NOMO-1 (cell line): ENCODE measurements at regions not wholly inside any gene's neighbourhood (a gene's known extent, or its start where the extent isn't known, plus 50 kb on each side); places are given as distances from the start of the nearest gene placed in this dataset.
"Not testable (repeated sequence)": the region's sequence is repeated elsewhere in the genome, so short reads cannot be mapped to it uniquely, and the experiment has no call there.

ENCODE experiments used
- DNase-seq, 2 experiments: peaks; one replicate each; lab custom pipeline; 2025; ENCODE audit not compliant: unreplicated experiment in 2 of 2; lab: John Stamatoyannopoulos, UW

DNA sequence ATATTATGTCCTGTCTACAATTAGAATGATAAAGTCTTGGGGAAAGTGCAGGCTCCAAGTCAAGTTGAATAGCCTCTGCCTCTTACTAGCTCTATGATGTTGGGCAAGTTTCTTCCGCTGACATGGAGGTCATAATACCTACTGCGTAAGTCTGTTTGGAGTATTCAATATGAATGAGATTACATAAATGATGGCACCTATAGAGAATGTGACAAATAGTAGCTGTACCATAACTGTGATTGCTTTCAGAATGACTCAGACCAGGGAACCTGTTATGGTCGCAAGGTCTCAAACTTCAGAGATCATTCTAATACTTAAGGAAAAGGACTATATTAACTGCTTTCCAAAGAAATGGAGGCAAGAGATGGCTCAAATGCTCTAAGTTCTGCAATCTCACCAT, 94.0 kb upstream of the ABCA1 start:
- DNase-seq, result no peak

DNA sequence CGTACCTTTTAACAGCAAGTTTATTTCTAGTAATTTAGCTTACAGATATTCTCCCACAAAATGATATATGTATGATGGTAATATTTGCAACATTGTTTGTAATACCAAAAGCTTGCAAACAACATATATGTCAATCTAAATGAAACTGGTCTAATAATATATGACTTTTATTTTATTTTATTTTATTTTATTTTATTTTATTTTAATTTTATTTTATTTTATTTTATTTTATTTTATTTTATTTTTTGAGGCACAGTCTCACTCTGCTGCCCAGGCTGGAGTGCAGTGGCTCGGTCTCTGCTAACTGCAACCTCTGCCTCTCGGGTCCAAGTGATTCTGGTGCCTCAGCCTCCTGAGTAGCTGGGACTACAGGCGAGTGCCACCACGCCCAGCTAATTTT, 94.6 kb upstream of the ABCA1 start:
- DNase-seq, result not testable (repeated sequence)

DNA sequence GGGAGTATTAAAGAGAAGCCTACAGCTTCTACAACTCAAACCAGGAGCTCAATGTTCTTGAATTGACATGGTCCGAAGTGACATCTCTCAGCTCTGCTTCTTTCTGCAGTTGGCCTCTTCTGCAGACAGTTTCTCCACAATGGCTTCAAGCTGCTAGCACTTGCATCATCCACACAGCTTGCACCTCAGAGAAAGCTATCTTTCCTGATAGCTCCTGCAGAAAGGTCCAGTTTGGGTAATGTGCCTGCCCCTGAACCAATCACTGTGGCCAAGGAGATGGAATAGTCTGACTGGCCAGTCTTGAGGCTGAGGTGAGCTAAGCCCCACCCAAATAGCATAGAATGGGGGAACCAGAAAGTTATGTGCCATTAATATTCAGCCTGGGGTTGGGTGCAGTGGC, 95.8 kb upstream of the ABCA1 start:
- no peak for DNase-seq

DNA sequence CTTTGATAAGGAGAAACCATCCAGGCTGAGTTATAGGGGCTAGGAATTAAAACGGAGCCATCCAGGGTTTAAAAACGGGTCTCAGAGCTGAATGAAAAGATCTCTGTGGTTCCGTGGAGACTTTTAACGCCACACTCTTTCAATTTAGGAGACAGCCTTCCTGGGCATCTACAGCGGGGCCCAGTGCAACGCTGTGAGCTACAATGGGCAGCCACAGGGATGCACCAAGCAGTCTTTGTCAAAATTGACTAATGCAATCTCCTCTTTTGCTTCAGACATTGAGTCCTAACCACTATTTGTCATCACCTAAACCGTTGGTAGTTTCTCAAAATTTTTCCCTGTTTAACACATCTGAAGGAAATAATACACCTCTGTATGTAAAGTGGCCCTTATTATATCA, 96.6 kb upstream of the ABCA1 start:
- no peak for DNase-seq

DNA sequence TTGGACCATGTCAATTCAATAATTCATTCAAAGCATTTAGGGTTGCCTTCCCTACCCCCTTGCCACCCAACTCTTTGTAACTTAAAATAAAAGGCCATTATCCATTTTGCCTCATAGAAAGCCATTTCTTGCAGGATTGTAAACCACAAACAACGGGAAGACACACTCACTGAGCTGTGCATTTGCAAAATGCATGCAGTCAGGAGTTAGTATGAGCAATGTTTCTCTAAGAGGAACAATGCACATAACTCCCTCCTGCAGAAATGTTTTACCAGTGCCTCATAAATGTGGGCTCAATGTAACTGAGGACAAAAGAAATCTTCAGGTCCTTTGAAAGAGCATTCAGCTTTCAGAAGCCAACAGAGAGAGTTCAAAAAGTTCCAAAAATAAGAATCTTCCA, 98.5 kb upstream of the ABCA1 start:
- DNase-seq, result no peak

DNA sequence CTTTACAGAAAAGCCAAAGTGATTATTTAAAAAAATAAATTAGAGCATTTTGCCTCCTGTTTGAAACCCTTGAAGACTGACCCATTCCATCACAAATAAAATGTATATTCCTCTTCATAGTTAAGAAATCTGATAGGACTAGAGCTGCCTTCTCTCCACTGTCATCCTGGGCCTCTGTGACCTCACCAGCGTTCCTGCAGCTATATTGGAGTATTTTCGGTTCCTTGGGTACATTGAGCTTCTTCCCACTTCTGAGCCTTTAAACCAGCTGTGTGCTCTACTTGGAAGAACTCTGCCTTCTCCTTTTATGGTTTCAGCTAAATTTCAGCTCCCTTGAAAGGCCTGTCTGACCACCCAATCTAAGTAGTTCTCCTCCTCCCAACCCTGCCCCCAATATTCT, 99.1 kb upstream of the ABCA1 start:
- no peak for DNase-seq

DNA sequence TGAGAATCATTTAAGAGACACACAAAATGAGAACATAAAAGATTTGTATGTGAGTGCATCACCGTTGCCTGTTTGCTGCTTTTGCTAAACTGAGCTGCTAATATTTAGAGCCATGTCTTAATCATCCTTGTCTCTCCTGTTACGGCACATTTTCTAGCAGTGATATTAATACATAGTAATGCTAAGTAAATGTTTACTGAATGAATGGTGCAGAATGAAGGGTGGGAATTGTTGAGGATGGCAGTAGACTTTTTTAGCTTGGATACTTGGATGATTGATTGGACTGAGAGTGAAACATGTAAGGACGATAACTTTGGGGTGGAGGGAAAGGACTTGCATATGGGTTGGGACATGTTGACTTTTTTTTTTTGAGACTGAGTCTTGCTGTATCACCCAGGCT, 102.3 kb upstream of the ABCA1 start:
- DNase-seq, result no peak

DNA sequence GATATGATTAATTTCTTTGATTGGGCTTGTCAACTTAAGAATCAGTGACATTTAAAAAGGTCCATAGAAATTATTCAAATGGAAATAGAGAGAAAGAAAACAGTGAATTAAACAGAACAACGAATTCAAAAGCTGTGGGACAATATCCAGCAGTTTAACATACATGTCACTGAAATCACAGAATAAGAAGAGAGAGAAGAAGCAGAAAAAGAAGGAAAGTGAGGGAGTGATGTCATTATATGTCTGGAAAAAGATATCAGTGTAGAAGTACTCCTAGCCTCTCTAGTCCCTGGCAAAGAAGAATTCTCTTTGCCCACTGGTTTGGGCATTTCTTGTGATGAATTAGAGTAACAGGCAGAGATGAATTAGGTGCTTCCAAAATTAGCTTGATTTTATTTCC, 109.2 kb upstream of the ABCA1 start:
- DNase-seq, result no peak

DNA sequence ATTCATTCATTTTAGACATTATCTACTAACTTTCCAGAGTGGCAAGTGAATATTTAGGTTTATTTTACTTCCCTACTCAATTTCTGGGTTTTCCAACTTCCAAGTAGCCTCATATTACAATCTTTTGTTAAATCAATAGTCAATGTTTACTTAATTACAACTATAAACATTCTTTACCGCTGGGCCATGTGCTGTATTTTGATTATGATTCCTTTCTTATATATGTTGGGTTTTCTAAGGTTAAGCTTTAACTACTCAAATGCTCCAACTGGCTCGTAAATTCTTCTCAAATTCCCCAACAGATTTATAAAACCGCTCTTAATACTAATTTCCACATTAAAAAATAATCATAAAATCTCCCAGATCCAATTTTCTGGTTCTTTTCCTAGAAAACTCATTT, 110.1 kb upstream of the ABCA1 start:
- DNase-seq, result no peak

DNA sequence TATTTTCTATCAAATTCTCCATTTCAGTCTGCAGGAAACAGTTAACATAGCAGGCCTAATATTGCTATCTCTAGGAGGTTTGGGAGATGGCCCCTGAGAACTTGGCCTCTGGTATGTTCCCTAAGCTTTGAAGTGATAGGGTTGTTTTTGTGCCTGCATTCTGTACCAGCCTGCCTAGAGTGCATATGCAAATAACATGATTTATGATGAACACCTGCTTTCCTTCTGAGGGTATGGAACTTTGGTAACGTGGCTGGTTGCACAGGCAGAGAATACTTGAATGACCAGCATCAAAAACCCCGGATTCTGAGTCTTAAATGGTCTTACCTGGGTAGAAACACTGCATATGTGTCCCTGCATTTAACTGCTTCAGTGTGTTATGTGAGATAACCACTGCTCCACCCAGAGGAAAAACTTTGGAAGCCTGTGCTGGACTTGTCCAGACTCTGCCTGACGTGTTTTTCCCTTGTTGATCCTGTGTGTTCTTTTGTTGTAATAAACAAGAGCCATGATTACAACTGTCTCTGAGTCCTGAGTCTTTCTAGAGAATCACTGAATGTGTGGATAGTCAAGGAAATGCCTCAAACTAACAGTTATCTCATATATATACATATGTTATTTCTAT, 111.3 kb upstream of the ABCA1 start:
- DNase-seq, result no peak

DNA sequence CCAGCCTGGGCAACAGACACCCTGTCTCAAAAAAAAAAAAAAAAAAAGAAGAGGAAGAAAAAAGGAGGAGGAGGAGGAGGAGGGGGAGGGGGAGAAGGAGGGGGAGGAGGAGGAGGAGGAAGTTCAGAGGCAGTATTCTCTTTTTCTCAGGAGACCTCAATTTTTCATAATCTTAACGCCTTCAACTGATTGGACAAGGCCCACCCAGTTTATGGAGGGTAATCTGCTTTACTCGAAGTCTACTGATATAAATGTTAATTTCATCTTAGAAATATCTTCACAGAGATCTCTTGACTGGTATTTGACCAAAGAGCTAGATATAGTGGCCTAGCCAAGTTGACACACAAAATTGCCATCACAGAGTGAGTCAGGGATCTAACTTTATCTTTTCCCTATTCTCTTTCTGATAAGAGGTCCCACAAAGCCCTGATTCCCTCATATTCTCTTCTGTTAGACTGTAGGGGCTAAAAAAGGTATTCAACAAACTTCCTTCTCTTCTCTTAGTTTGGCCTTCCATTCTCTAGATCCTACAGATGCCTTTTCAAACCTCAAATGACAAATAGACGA, 115.5 kb upstream of the ABCA1 start:
- no peak for DNase-seq

DNA sequence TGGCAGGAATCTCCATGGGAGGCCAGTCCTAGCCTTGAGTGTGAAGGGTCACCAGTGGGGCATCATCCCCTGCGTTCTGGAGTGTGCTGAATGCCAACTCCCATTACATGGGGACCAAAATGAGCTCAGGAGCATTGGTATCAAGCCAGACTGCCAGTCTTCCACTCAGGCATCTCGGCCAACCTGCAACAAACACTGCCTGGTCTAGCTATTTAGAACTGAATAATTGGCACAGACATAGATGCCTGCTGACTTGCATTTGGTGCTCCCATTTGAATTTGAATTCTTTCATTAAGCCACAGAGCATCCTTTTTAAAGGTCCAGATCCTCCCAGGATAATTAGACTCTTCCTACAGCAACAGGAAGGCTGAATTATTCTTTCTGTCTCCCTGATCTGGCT, 116.6 kb upstream of the ABCA1 start:
- no peak for DNase-seq

DNA sequence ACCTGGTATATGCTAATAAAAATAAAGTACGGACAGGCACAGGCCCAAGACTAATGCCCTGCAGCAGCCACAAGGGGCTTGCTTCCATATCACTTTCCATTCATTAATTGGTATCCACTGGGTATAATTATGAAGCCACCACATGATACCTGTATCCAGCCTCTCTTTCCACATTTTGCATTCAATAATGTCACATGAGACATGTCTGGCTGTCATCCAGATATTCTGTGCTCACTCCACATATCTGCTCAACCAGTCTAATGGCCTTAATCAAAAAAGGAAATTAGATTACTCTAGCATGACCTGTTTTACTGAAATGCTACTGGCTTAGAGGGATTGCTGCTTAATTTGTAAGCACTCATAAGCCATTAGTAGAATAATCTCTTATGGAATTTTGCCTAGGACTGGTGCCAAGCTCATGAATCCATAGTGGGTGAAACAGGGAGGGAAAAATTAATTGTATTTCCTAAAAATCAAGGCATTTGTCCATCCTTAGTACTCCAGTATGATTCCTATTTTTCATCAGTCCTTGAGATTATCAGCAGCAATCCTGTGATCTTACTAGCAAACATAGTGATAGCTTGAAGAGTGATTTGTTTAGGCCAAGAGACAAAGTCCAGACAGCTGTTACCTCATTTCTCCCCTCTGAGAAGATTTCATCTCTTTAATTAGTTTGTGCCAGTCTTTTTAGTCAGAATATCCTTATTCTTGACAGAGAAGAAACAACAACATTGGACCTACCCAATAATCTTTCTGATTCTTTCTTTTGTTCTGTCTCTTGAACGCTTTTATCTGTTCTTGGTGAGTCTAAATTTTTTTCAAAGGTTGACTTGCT, 119.2 kb upstream of the ABCA1 start:
- no peak for DNase-seq

DNA sequence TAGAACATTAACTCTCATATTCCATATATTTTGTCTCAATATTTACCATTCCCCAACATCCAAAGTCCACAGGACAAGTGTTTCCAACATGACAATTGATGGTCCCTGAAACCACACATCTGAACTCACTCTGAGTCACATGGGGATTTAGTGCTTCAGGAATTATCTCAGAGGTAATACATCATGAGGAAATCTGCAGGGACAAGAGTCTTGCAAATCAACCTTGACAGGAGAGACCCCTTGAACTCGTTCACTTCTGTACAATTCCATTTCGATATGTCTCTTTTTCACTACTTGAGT, 119.7 kb upstream of the ABCA1 start:
- DNase-seq, result no peak

DNA sequence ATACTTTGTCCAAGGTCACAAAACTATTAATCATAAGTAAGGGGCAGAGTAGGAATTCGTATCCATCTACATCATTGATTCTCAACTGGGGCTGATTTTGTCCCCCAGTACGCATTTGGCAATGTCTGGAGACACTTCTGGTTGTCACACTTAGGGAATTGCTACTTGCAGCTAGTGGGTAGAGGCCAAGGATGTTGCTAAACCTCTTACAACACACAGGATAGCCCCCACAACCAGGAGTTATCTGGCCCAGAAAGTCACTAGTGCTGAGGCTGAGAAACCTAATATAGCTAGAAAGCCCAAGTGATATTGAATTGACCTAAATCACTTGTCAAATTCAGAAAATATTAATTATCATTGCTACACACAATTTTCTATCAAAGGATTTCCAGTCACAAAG, 120.4 kb upstream of the ABCA1 start:
- DNase-seq, result no peak

DNA sequence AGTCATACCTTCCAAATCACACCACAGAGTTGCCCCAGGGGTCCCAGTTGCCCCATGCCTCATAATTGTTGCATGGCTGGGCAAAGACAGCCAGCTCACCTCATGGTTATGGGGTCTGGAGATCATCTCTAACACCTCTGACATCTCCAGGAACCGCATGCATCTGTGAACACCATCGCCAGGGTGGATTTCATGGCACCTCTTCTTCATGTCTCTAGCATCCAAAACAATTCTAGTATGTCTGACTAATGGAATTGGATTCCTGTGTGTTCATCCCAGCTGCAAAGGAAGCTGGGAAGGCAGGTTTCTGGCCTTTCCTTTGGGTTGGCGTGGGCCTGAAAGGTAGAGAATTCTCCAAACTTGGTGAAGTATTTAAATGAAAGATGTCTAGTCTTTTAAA, 122.3 kb upstream of the ABCA1 start:
- DNase-seq, result no peak

DNA sequence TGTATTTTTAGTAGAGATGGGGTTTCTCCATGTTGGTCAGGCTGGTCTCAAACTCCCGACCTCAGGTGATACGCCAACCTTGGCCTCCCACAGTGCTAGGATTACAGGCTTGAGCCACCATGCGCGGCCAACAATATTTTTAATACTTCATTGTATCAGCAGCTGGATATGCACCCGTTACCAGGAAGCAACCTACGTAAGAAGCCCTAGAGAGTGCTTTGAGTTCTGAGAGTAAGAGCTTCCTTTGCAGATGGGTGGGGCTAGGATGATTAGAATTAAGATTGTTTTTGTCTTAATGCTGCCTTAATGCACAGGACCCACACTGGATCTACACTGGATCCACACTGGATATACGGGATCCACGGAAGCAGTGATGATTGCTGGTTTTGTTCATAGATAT, 123.9 kb upstream of the ABCA1 start:
- no peak for DNase-seq

DNA sequence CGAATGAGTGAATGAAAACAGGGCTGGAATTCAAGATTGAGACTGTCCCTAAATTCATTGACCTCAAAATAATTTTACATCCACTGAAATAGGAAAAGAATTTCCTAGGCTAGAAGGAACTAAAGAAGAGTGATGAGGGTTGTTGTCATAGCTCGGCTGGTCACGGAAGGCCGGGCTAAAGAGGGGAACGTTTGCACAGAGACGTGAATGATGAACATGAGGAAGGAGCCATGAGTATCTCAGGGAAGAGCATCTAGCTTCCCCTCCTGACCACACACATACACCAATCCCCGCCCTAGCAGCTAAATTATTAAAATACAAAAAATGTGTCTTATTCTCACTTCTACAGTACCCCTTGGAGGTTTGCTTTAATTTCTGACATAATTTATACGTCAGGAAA, 124.4 kb upstream of the ABCA1 start:
- peak in 1 of 2 experiments; percentile 20 for DNase-seq

DNA sequence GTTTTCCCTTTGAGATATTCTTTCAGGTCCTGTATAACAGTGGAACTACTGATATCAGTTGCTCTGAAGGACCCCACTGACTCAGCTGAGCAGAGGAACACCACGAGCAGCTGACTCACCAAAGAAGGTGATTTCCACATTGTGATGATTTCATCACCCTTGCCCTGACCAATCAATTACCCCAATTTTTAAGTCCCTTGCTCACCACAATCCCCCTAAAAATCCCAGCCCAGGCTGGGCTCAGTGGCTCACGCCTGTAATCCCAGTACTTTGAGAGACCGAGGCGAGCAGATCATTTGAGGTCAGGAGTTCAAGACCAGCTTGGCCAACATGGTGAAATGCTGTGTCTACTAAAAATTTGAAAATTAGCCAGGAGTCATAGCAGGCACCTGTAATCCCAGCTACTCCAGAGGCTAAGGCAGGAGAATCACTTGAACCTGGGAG, 125.3 kb upstream of the ABCA1 start:
- peak; percentile 62 to 78 for DNase-seq

DNA sequence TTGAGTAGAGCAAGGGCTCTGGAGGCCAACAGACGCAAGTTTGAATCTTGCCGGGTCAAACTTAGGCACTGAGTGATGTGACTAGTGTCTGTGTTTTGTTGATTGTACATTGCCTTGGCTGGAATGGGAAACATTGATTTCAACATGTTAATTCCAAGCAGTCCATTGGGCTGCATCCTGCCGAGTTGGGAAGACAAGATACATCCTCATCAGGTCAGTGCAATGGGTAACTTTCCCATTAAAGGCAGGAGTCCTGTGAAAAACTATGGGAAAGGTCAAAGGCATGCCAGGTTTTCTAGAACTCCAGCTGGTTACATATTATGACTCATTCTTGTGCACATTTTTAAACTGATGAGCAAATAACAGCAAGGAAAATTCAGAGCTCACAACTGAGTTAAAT, 126.5 kb upstream of the ABCA1 start:
- DNase-seq, result no peak

DNA sequence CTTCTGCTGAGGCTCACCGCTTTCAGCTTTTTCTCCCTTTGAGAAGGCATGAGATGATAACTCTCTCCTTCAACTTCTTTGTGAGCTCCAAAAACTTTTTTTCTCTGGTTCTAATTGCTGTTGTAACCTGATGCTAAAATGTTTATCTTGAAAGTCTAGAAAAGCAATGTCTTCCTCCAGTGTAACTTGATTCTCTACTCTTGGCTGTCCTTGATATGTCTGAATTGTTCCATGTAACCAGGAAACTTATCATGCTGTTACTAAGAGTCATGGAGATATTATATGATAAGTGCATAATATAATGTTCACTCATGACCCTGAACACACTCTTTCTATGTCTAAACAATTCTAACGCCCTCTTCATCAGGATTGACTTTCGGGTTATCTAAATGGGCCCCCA, 128.0 kb upstream of the ABCA1 start:
- DNase-seq, result no peak

DNA sequence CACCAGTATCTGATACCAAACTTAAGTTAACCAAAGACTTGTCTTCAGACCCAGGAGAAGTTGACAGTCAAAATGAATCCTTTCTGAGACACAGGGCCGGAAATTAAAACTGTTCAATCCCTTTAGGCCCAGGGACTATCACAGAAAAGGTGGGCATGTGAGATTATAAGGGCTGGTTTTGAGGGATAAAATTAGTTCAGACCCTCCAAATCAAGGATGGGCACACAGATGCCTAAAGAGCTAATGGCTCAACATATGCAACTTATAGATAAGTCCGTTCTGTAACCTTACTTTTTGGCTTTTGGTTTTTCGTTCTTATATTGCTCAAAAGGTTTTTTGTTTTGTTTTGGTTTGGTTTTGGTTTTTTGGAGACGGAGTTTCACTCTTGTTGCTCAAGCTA, 129.6 kb upstream of the ABCA1 start:
- DNase-seq, result no peak
